ENCODE measurements at regions not wholly inside any gene's neighbourhood (a gene's known extent, or its start where the extent isn't known, plus 50 kb on each side); places are given as distances from the start of the nearest gene placed in this dataset.

- no peak for TF ChIP-seq CTCF (IDR thresholded peaks at IDR 0.05; ENCODE audit: insufficient read depth, low read depth, low read length)
- no peak for DNase-seq (ENCODE audit: low read depth)
- H3K4me3 ChIP-seq (ENCODE audit: low read depth, low read length), result no peak overlapping the region
These were observed 294.6 kb downstream of the CDH26 start for GRCh38 chr20:60252866-60253265.

GRCh38 chr20:60253471-60253870 is 295.2 kb downstream of the CDH26 start:
- TF ChIP-seq CTCF (IDR thresholded peaks at IDR 0.05; ENCODE audit: insufficient read depth, low read depth, low read length), result no peak
- H3K4me3 ChIP-seq (ENCODE audit: low read depth, low read length), result no peak overlapping the region
- DNase-seq (ENCODE audit: low read depth), result no peak

GRCh38 chr20:60254901-60255411 is 296.7 kb downstream of the CDH26 start:
- peak; percentile 33 for DNase-seq (ENCODE audit: low read depth)
- no peak overlapping the region for H3K4me3 ChIP-seq (ENCODE audit: low read depth, low read length)
- no peak for TF ChIP-seq CTCF (IDR thresholded peaks at IDR 0.05; ENCODE audit: insufficient read depth, low read depth, low read length)

GRCh38 chr20:60255415-60255814 is 297.2 kb downstream of the CDH26 start:
- DNase-seq (ENCODE audit: low read depth), result no peak
- TF ChIP-seq CTCF (IDR thresholded peaks at IDR 0.05; ENCODE audit: insufficient read depth, low read depth, low read length), result no peak
- no peak overlapping the region for H3K4me3 ChIP-seq (ENCODE audit: low read depth, low read length)

GRCh38 chr20:60255866-60256265 is 297.6 kb downstream of the CDH26 start:
- no peak for TF ChIP-seq CTCF (IDR thresholded peaks at IDR 0.05; ENCODE audit: insufficient read depth, low read depth, low read length)
- H3K4me3 ChIP-seq (ENCODE audit: low read depth, low read length), result no peak overlapping the region
- DNase-seq (ENCODE audit: low read depth), result no peak

GRCh38 chr20:60256811-60257210 is 298.6 kb downstream of the CDH26 start:
- no peak for DNase-seq (ENCODE audit: low read depth)
- no peak overlapping the region for H3K4me3 ChIP-seq (ENCODE audit: low read depth, low read length)
- no peak for TF ChIP-seq CTCF (IDR thresholded peaks at IDR 0.05; ENCODE audit: insufficient read depth, low read depth, low read length)

- DNase-seq (ENCODE audit: low read depth), result no peak
- TF ChIP-seq CTCF (IDR thresholded peaks at IDR 0.05; ENCODE audit: insufficient read depth, low read depth, low read length), result no peak
- H3K4me3 ChIP-seq (ENCODE audit: low read depth, low read length), result no peak overlapping the region
These were observed 299.4 kb downstream of the CDH26 start for GRCh38 chr20:60257671-60258070.
